Caco-2 (cell line): ENCODE measurements at regions not wholly inside any gene's neighbourhood (a gene's known extent, or its start where the extent isn't known, plus 50 kb on each side); places are given as distances from the start of the nearest gene placed in this dataset.

ENCODE experiments used
- BruUV-seq: library from RNA; stranded (reverse); fragments of 400-500 nt; replicated peaks from 2 replicates; lab custom pipeline; 2021; lab: Mats Ljungman, UMichigan
- CTCF ChIA-PET: fragments of 300-600 bp; sonication (Branson Sonifier 250); formaldehyde crosslinking; loops from one replicate; lab custom pipeline; 2022; ENCODE audit warnings: antibody characterized with exemption; lab: Charles Lee
- POLR2A ChIA-PET: fragments of 300-600 bp; sonication (Branson Sonifier 250); formaldehyde crosslinking; loops from one replicate; lab custom pipeline; 2022; ENCODE audit warnings: antibody characterized with exemption; lab: Charles Lee
- DNase-seq, 2 experiments: peaks; one replicate each; pipeline versions ENCODE4 v3.0.0 to v3.0.0-alpha.2; 2020 to 2022
- H3K27me3 ChIP-seq: replicated peaks from 2 replicates; pipeline ENCODE4 v1.6.0; 2011; ENCODE audit warnings: low read length; ENCODE audit not compliant: control insufficient read depth, insufficient read depth
- H3K36me3 ChIP-seq: 2 replicates; pipeline ENCODE4 v1.5.1; 2011; ENCODE audit warnings: low read length; ENCODE audit not compliant: control insufficient read depth, insufficient read depth
- H3K4me1 ChIP-seq: fragments of 250-450 bp; sonication (Bioruptor Pico); 2 replicates; pipeline ENCODE4 v1.5.1; 2020; ENCODE audit warnings: mild to moderate bottlenecking
- H3K4me3 ChIP-seq: 2 replicates; pipeline ENCODE4 v1.5.1; 2011; ENCODE audit warnings: low read depth, mild to moderate bottlenecking, control low read depth, low read length
- H3K9me3 ChIP-seq: fragments of 250-450 bp; sonication (Bioruptor Pico); 2 replicates; pipeline ENCODE4 v1.5.1; 2020; ENCODE audit warnings: mild to moderate bottlenecking, moderate library complexity
- H3K27ac Mint-ChIP-seq: one replicate; pipeline ENCODE4 v1.8.0; 2022; ENCODE audit warnings: mixed read lengths; ENCODE audit not compliant: unreplicated experiment
- H3K27me3 Mint-ChIP-seq: one replicate; pipeline ENCODE4 v1.8.0; 2022; ENCODE audit warnings: mixed read lengths; ENCODE audit not compliant: insufficient read depth, unreplicated experiment
- H3K36me3 Mint-ChIP-seq: one replicate; pipeline ENCODE4 v1.8.0; 2022; ENCODE audit warnings: mild to moderate bottlenecking, mixed read lengths; ENCODE audit not compliant: insufficient read depth, unreplicated experiment
- H3K4me1 Mint-ChIP-seq: one replicate; pipeline ENCODE4 v1.8.0; 2022; ENCODE audit warnings: low read depth, mixed read lengths; ENCODE audit not compliant: unreplicated experiment
- H3K4me3 Mint-ChIP-seq: one replicate; pipeline ENCODE4 v1.8.0; 2022; ENCODE audit warnings: mild to moderate bottlenecking, moderate library complexity, mixed read lengths; ENCODE audit not compliant: unreplicated experiment
- H3K9me3 Mint-ChIP-seq: one replicate; pipeline ENCODE4 v1.8.0; 2022; ENCODE audit warnings: mixed read lengths; ENCODE audit not compliant: unreplicated experiment
- intact Hi-C: fragments of 100-400 bp; cut with micrococcal nuclease; formaldehyde crosslinking; loops from one replicate; pipeline ENCODE4 v1.10.0; 2022; ENCODE audit not compliant: unreplicated experiment
- TF ChIP-seq, protein P1 (sequence below), 2 experiments: fragments of 200-600 bp in 1 of 2; IDR thresholded peaks; 1 replicate in 1 of 2; 2 replicates in 1 of 2; pipeline versions ENCODE4 v1.5.1 to v1.8.0; 2011 to 2022; ENCODE audit warnings: antibody characterized with exemption in 1 of 2, control low read depth in 1 of 2, inconsistent platforms in 1 of 2, low read depth in 1 of 2, low read length in 1 of 2, mild to moderate bottlenecking in 1 of 2, moderate library complexity in 1 of 2; ENCODE audit not compliant: insufficient read depth in 1 of 2, severe bottlenecking in 1 of 2, unreplicated experiment in 1 of 2

DNA sequence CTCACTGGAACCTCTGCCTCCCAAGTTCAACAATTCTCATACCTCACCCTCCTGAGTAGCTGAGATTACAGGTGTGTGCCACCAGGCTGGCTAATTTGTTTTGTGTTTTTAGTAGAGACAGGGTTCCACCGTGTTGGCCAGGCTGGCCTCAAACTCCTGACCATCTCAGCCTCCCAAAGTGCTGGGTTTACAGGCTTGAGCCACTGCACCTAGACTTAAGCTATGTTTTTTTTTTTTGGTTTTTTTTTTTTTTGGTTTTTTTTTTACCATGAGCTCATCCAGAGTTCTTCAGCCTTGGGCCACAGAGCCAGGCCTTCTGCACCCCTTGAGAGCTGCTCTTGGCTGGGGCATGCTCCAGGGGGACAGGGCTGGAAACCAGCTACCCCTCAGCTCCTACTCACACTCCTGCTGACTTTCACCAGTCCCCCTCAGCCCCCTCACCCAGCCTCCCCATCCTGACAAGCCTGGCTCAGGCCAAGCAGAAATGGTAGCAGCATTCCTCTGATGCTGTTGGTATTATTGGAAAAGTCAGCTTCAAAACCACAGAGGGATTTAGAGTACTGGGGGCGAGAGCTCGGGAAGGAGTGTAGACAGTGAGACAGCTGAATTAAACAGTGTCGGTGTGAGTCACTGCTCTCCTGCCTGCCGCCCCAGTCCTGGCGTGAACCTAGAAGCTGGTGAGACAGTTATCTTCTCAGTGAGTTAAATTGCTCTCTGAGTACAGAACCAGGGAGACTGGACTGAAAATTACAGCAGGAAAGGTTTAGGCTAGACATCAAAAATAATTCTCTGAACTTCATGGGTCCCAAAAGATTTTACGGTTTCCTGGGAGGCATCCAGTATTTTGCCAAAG, 63.7 kb downstream of the NAV1 start:
- no peak for DNase-seq
- peaks cover 7% of the 10 kb centered on the region for H3K4me1 Mint-ChIP-seq
- no peaks in the 10 kb centered on the region for H3K36me3 ChIP-seq
- no peak overlapping the region for H3K4me3 Mint-ChIP-seq
- CTCF ChIA-PET = no interaction called here
- no TSS peak for BruUV-seq
- H3K27me3 Mint-ChIP-seq = peaks cover 16% of the 10 kb centered on the region
- no peaks in the 10 kb centered on the region for H3K4me1 ChIP-seq
- TF ChIP-seq, protein P1, sequence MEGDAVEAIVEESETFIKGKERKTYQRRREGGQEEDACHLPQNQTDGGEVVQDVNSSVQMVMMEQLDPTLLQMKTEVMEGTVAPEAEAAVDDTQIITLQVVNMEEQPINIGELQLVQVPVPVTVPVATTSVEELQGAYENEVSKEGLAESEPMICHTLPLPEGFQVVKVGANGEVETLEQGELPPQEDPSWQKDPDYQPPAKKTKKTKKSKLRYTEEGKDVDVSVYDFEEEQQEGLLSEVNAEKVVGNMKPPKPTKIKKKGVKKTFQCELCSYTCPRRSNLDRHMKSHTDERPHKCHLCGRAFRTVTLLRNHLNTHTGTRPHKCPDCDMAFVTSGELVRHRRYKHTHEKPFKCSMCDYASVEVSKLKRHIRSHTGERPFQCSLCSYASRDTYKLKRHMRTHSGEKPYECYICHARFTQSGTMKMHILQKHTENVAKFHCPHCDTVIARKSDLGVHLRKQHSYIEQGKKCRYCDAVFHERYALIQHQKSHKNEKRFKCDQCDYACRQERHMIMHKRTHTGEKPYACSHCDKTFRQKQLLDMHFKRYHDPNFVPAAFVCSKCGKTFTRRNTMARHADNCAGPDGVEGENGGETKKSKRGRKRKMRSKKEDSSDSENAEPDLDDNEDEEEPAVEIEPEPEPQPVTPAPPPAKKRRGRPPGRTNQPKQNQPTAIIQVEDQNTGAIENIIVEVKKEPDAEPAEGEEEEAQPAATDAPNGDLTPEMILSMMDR (IDR thresholded peaks at IDR 0.05; ENCODE audit: insufficient read depth in 1 of 2, low read depth in 1 of 2, low read length in 1 of 2, severe bottlenecking in 1 of 2, unreplicated experiment in 1 of 2) = no peak
- H3K27me3 ChIP-seq = no peaks in the 10 kb centered on the region; the same call in 1 of the 2 replicates
- H3K36me3 Mint-ChIP-seq = no peaks in the 10 kb centered on the region
- no peaks in the 10 kb centered on the region for H3K9me3 Mint-ChIP-seq
- intact Hi-C loops = no loop called here
- no peak overlapping the region for H3K4me3 ChIP-seq
- POLR2A ChIA-PET = no interaction called here
- no peak overlapping the region for H3K27ac Mint-ChIP-seq
- H3K9me3 ChIP-seq = no peaks in the 10 kb centered on the region

DNA sequence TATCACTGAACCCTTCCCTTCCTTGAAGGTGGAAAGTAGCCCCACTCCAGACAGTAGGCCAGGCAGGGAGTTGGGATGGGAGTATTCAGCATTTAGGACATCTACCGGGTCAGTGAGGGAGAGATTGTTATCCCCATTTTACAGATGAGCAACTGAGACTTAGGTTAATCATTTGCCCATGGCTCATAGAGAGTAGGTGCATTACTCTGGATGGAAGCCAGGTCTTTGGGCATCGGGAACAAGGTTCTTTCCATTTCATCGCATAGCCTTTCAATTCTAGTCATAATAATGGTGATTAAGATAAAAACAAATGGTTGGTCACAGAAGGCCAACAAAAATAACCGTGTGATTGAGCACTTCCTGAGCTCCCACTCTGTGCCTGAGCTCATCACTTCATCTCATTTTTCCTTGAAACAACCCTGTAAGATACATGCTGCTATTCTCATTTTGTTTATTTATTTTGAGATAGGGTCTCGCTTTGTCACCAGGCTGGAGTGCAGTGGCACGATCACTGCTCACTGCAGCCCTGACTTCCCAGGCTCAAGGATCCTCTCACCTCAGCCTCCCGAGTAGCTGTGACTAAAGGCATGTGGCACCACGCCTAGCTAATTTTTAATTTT, 64.8 kb downstream of the NAV1 start:
- H3K9me3 ChIP-seq = no peaks in the 10 kb centered on the region
- no peak for DNase-seq

DNA sequence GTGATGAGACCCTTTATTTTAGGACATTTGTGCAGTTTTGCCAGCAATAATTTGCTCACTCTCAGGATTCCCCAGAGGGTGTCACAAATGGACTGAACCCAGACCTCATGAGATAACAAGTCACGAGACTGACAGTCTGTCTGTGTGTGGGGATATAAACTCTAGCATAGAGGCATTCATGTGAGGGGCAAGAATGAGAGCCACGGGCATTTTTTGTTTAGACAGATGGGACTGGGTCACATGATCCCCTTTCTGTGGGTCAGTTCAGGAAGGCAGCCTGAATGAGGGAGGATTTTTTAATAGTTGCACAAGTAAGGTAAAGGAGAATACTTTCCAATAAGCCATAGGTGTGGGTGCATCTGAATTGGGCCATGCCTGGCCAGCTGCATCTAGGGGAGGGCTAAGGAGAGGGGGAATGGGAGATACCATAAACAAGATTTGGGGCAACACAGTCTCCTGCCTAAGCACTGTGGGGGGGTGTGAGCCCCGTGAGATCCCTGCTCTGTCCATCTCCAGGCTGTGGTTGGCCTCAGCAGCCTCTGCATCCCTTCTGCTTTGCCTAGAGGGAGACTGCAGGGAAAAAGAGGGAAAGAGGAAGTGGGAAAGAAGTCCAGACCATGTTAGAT, 66.6 kb downstream of the NAV1 start:
- H3K9me3 Mint-ChIP-seq = no peaks in the 10 kb centered on the region
- H3K4me3 Mint-ChIP-seq = no peak overlapping the region
- H3K4me1 ChIP-seq = no peaks in the 10 kb centered on the region
- peaks cover 3% of the 10 kb centered on the region for H3K27me3 ChIP-seq
- CTCF ChIA-PET = no interaction called here
- BruUV-seq = no TSS peak
- no peaks in the 10 kb centered on the region for H3K9me3 ChIP-seq
- TF ChIP-seq, protein P1 (IDR thresholded peaks at IDR 0.05; ENCODE audit: insufficient read depth in 1 of 2, low read depth in 1 of 2, low read length in 1 of 2, severe bottlenecking in 1 of 2, unreplicated experiment in 1 of 2) = no peak
- intact Hi-C loops = no loop called here
- DNase-seq = no peak
- H3K27me3 Mint-ChIP-seq = peaks cover 14% of the 10 kb centered on the region
- H3K36me3 Mint-ChIP-seq = no peaks in the 10 kb centered on the region
- no peaks in the 10 kb centered on the region for H3K36me3 ChIP-seq
- POLR2A ChIA-PET = no interaction called here
- H3K27ac Mint-ChIP-seq = no peak overlapping the region
- peaks cover 7% of the 10 kb centered on the region for H3K4me1 Mint-ChIP-seq
- H3K4me3 ChIP-seq = no peak overlapping the region

More for the DNA sequence above, 64.8 kb downstream of the NAV1 start:
- Mint-ChIP-seq H3K4me3 (no peak overlapping the region), H3K9me3 (no peaks in the 10 kb centered on the region), H3K36me3 (no peaks in the 10 kb centered on the region), H3K27me3 (peaks cover 16% of the 10 kb centered on the region), H3K27ac (no peak overlapping the region), H3K4me1 (peaks cover 7% of the 10 kb centered on the region)
- H3K4me3 ChIP-seq = no peak overlapping the region
- H3K4me1 ChIP-seq = no peaks in the 10 kb centered on the region
- no peaks in the 10 kb centered on the region for H3K36me3 ChIP-seq
- BruUV-seq = no TSS peak
- TF ChIP-seq, protein P1 (IDR thresholded peaks at IDR 0.05; ENCODE audit: insufficient read depth in 1 of 2, low read depth in 1 of 2, low read length in 1 of 2, severe bottlenecking in 1 of 2, unreplicated experiment in 1 of 2) = no peak
- POLR2A ChIA-PET = no interaction called here
- peaks cover 3% of the 10 kb centered on the region for H3K27me3 ChIP-seq
- intact Hi-C loops = no loop called here
- CTCF ChIA-PET = no interaction called here
